Left hindlimb (tissue), 1 donor: ENCODE measurements at regions not wholly inside any gene's neighbourhood (a gene's known extent, or its start where the extent isn't known, plus 50 kb on each side); places are given as distances from the start of the nearest gene placed in this dataset.

Experiments used
- DNase-seq: peaks from one replicate; pipeline ENCODE4 v3.0.0-alpha.2; 2018

DNA sequence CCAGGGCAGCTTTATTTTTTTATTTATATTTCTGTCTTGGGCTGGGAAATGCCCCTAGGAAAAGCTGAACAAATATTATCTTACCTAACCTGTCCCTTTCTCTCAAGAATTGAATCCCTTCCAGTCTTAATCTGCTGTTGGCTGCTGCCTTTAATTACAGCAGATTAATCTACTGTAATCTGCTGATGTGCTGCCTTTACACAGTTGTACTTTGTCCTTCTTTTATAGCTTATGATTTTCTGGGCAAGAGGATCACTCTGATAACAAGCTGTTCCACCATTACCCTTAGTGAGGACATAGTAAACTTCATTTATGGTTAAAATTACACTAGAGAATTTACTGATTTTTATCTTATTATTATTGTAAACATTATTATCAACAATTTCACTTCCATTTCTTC is 234.5 kb upstream of the MAN1A1 start:
- DNase-seq: no peak

DNA sequence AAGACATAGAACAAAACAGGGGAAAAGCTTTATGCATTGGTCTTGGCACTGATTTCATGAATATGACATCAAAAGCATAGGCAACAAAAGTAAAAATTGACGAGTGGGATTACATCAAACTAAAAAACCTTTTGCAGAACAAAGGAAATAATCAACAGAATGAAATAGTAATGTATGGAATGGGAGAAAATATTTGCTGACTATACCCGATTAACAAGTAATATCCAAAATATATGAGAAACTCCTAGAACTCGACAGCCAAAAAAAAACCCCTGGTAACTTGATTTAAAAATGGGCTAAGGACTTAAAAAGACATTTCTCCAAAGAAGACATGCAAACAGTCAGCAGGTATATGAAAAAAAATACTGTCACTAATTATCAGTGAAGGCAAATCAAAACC is 231.7 kb upstream of the MAN1A1 start:
- DNase-seq: no peak

DNA sequence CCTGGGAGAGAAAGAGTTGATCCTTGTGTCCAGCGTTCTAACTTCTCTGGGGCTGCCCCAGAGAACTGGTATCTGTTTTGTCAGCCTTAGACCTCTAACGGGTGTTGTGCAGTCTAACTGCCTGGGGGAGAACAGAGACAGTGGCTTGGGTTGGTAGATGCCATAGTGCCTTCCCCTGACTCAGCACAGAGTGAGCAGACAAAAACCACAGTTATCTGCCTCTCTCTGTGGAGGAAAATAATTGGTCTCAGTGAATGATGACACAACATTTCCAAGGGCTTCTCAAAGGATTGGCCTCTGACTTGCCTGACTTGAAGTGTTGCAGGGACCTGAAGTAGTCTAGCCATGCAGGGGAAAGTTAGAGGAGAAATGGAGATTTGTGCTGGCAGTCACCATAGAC is 226.2 kb upstream of the MAN1A1 start:
- no peak for DNase-seq

DNA sequence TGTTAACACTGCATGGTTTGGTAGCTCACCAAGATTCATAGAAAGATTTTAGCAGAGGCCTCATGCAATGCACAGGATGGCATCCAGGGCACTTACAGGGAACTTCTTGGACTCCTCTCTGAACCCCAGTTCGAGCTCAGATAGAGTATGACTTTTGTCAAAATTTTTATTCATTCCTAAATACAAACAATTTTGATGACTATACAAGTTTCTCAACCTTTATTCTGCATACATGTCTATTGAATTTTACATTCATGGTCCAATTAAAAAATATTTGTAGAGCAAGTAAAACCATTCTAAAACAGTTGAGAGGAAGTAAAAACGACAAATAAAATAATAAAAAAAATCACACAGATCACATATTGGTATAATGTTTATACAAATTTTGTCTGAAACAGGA is 219.0 kb upstream of the MAN1A1 start:
- no peak for DNase-seq

DNA sequence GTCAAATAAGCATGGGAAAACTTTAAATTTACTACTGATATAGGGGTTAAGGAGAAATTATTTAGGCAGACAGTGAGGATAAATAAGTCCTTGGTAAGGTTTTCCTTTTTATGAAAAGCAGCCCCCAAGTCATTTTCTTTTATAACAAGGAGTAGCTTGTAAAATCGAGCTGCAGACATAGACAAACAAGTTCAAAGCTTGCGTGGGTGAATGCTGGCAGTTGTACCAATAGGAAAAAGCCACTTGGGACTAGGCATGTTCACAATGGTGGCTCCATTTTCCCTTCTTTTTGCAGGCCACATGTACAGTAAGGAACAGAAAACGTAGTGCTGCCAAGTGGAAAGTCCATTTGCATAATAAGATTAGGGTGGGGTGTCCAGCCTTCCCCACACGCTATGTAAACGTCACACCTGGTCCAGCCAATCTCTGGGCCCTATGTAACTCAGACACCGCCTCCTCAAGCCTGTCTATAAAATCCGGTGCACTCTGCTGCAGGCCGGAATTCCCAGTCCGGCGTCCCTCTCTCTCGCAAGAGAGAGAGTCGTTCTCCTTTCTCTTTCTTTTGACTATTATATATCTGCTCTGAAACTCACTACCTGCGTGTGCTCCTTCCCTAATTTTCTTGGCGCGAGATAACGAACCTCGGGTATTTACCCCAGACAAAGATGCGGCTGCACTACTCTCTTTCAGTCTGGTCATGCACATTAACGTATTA is 217.1 kb upstream of the MAN1A1 start:
- no peak for DNase-seq

DNA sequence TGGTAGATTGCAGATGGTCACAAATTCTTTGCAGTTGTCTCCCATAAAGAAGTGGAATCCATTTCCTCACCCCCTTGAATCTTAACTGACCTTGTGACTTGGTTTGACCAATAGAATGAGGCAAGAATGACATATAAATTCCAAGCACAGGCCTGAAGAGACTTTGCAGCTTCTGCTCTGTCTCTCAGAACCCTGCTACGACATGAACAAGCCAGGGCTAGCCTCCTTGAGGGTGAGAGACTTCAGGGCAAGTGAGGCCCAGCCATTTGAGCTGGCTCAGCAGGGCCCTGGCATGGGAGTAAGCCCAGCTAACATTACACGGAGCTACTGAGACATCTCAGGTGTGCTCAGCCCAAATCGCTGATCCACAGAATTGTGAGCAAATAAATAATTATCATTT is 216.3 kb upstream of the MAN1A1 start:
- DNase-seq: no peak

DNA sequence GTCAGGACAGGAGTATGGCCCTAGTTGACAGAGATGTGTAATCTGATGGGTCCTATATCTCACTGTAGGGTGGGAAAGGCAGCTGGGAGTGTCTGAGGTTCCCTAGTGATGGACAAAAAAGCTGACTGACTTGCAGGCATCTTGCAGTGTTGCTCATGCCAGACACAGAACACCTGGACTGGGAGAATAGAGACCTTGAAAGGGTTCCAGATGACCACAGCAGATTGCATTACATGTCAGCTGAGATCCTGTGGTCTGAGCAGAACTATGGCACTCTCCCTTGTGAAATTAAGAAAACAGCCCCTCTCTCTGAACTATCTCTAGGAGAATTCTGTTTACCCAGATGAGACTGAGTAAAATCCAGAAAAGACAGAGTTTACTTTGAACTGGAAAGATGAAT is 212.6 kb upstream of the MAN1A1 start:
- DNase-seq: no peak

DNA sequence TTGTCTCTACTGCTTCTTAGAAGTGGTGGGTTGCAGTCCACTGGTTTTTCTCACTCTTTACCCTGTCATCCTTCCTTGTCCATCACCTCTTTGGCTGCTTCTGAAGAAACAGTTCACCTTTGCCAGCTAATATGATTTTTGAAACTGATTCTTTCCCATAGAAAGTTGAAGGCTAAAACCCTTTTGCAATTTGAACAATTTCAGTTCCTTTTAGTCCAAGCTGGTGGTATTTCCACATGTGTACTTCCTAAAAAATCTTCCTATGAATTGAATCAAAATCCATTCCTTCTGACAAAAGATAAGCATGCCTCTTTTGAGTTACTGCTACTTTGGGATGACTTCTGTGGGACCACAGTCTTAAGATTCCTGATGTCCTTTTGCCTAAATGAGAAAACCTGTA is 210.0 kb upstream of the MAN1A1 start:
- no peak for DNase-seq

DNA sequence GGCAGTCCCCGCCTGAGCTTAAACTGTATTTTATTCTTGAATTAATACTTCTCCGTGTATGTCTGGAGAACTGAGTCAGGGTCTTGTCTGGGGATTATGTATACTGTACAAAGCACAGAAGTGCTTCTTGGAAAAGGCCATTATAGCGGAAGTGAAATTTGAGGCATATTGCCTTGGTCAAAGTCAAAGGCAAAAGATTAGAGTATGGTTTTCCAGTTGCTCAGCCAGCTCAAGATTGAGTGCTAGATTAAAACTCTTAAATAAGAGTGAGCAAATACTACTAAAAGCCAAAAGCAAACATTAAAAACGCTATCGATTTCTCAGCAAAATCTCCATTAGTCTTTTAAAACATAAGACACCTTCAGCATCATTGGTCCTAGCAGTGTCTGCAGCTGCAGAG is 207.7 kb upstream of the MAN1A1 start:
- no peak for DNase-seq

DNA sequence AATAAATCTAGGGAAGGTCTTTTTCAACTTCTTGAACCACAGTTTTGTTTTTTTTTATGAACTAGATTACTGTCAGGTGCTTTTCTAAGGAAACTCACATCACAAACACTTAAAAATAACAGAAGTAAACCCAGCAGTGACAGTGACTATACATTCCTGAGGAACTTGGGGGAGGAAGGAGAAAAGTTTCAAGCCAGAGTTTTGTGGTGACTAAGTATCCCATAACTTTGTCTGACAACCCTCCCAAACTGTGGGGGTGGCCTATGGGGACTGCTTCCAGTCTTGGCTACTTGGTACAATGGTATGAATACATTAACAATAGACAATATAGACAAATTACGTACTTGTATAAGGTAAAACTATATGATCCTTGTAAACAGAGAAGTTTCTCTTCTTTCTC is 202.5 kb upstream of the MAN1A1 start:
- no peak for DNase-seq

DNA sequence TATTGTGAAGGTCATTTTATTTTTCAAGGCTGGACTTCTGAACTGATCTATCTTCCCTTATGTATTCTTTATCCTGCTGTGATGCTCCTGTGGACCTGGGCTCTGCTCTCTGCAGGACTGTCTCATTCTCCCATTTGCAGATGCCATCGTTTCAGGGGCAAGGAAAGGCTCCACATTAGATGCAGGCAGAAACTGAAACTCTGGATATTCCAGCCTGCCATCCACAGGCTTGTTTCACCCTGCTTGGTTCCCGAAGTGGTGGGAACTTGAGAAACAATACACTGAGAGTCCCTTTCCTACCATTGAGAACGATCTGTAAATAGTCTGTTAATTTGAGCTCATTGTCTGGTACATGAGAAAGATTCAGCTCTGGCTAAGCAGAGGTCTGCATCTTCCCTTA is 197.5 kb upstream of the MAN1A1 start:
- DNase-seq: no peak

DNA sequence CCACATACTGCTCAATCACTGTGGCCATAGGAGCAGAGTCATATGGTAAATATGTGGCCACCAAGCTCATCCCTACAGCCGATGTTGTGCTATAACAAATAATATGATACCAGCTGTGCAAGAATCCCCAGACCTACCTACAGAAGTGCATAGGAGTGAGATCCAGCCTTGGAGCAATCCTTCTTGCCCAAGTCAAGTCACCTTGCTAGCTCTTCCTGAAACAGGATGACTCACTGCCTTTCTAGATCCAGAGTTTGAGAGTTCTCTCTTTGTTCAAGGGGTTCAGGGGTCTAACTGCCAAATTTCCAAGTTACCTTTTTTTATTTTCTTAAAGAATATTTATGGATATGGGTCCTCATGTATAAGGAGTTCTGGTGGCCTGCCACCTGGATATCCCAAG is 195.7 kb upstream of the MAN1A1 start:
- DNase-seq: no peak

DNA sequence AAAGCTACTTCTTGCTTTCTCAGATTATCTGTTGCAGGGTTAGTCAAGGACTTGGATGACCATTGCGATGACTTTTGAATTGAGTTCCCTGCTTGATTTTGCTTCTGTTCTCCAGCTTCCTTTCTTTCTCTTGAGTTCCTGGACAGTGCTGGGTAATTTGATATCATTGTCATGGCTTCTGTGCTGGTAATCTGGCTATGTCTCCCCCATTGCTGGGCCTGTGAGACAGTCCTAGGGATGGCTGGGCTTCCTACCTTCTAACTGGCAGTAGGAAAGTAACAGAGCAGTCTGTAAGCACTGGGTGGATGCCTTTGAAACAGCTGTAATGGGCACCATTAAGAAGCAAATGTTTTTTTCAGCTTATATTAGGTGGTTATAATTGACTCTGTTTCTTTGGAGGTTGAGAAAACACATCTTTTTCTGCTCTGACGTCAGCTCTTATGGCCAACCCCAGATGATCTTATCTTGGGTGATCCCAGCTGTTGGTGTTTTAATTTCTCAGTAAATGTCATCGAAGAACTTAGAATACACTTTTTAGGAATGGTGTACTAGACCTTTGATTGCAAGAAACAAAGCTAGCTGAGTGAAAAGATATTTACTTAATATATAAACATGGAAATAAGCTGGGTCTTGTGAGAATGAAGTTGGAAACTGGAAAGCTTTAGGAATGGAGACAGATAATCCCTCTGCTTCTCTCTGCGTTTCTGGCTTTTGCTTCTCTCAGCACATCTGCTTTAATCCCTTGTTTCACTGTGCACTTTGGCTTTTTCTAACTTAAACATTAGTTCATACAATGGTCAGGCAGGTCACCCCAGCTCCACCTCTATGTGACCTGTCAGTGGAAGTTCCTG is 195.0 kb upstream of the MAN1A1 start:
- DNase-seq: no peak

DNA sequence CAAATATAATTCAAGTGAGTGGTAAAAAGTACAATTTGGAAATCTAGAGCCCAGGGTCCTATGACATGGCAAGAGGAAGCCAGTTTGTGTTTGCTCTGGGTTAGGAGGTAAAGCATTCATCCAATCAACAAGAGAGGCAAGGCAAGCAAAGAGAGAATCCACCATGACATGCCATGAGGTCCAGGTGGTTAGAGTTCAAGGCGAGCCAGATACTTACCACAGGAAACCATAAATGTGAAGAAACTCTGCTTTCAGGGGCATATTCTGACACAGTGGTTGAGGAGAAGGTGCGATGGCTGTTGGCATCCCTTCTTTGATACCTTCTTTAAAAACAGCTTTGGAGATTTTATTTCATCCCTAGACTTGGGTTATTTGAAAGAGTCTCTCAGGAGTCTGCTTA is 193.8 kb upstream of the MAN1A1 start:
- no peak for DNase-seq

DNA sequence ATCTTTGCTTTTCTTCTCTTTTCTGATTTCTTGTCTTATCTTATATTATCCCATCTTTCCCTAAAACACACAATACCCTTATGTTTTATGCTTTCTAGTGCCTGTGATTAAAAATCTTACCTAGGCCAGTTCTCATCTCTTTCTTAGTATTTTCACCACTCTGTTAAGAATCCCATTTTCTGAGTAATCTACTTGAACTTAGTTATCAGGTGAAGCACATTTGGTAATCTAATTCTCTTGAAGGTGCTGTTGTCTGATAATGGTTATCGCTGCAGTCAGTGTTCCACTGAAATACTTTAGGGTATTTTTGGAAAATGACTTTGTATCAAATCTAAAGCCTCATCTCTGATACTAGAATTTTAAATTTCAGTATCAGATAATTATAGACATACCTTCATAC is 192.5 kb upstream of the MAN1A1 start:
- DNase-seq: no peak

DNA sequence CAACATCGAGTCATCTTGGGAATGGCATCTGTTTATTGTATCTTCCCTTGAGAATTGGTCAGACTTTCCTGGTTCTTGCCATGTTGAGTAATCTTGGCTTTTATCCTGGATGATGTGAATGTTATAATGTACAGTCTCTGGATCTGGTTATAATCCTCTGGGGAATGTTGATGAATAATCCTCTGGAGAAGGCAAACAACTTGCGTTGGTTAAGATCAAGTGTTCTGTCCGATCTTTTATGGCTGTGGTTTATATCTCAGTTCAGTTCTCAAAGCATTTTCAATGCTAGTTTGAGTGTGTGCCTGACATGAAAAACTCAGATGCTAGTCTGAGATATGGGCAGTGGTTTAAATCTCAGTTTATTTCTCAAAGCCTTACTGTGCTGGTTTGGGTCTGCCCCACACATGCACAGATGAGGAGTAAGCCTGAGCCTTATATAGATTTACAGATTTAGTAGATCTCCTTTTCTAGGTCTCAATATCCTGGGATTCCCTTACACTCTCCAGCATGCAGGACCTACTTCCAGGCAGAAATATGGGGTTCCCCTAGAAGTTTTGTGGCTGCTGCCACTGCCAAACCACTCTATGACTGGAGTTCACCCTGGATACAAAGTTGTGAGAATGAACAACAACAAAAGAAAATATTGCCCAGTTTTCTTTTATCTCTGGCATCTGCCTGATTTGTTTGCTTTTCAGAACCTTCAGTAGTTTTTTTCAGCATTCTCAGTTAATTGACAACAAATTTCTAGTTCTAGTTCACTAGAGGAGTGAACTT is 191.8 kb upstream of the MAN1A1 start:
- DNase-seq: no peak

DNA sequence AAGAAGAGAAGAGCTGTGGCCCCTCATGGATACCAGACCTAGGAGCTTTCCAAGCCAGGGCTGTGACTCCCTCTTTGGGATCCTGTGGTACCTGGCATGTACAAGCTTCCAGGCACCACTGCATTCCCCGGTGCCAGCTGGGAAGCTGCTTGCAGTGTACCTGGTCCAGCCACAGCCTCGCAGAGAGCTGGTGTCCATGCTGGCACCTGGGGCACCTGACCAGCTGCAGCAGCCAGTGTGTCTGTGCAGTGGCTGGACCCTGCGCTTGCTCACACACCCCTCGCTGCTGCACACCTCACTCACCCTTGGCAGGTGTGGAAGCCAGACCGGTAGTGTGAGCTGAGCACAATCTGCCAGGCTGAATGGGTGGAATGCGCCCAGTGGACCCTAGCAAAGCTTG is 190.9 kb upstream of the MAN1A1 start:
- no peak for DNase-seq

DNA sequence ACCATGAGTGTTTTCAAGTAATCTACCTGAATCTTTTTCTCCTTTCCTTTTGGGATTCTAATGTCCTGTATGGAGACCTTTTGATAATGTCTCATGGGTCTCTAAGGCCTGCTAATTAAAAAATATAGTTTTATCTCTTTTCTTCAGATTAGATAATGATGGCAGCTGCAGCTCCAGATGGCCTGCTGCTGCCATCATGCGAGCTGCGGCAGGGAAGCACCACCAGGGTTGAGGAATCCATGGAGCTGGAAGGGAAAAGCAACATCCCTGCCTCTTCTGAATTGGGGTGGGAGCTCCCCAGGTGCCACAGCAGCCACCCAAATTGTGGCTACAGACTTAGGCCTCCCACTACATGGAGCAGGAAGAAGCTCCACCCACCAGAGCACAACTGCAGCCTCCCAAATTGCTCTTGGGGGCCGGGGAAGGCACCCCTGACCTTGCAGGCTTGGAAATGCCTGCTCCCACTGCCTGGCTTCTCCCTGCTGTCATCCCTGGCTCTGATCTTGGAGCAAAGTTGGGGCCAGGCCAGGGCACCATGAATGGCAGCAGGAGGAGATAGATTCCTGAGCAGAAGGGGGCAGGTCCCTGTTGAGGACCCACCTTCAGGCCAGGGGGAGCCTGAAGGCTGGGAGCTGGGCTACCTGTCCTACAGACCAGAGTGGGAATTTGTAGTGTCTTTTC is 189.6 kb upstream of the MAN1A1 start:
- no peak for DNase-seq

DNA sequence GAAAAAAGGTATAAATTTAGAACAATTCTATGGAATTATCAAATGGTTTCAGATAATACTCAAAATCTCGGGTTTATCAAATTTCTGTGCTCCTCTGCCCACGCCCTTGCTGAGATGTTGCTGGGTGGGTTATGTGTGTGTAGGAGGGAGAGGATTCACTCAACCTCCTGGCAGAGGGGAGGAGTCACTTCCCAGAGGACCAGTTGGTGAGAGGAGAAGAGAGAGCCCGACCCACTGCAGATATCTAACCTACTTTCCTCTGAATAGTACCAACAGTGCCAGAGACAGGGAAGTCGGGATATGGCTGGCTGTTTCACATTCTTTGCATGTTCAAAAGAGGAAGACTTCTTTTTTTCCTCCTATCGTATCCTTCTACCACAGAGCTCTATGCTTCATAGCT is 187.1 kb upstream of the MAN1A1 start:
- no peak for DNase-seq

DNA sequence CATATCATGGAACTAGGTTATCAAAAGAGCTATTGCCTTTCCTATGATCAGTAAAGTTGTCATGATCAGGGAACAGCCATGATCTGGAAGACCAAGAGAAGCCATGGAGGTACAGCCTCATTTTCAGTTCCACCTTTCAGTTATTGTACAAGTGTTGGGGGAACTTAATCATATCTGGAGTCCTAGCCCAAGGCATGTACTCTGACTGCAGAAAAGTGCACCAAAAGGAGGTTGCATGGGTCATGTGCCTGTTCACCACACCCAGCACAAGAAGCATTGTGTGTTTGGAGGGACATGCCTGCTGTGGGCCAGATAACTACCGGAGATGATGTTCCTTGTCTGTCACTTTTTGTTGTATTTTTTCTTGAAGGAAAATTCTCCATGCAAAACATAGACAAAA is 185.8 kb upstream of the MAN1A1 start:
- DNase-seq: no peak

DNA sequence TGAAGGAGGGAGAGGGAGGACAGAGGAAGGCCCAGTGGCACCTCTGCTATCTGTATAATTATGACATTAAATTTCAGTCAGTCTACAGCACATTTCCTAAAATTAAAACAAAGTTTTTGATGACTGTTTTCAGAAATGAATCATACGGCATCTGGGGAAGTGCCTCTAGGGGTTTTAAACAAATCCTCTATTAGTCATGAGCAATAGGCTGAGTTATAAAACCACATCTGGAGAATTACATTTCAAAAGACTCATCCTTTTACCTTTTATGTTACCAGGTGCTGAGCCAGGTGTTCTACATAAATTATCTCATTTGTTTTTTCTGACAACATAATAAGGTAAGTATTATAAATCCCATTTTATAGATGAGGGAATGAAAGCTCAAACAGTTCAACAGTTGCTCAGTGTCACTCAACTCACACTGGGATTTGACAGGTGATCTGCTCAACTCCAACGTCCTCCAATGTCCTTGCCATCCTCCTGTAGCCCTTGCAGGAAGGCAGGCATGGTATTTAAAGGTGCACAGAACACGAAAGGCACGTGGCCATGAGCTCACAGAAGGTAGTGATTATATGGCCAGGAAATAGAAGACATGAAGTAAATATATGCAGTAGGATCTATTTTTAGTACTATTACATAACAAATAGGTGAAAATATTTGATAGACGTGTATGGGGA is 184.2 kb upstream of the MAN1A1 start:
- DNase-seq: no peak

DNA sequence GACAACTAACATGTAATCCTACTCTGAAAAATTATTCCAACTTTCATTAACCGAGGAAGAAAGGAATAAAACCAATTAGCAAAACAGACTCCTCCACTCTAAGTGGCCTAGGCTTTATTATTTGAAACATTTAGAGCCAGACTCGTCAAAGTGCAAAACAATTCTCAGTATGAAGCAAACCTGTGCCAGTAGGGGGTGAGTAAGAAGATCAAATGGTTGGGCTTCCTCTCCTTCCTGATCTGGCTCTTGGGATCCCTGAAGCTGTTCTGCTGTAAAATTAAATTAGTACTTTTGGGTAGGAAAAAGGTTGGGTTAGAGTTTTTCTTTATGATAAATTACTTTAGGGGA is 177.6 kb upstream of the MAN1A1 start:
- DNase-seq: no peak
